ENCODE measurements at regions not wholly inside any gene's neighbourhood (a gene's known extent, or its start where the extent isn't known, plus 50 kb on each side); places are given as distances from the start of the nearest gene placed in this dataset.

GRCh38 chr6:170134471-170135440 is 156.1 kb downstream of the DLL1 start:
- no peak for DNase-seq (ENCODE audit: low spot score)

- no peak for DNase-seq (ENCODE audit: low spot score)
These were observed 156.8 kb downstream of the DLL1 start for GRCh38 chr6:170134031-170134470.

GRCh38 chr6:170132561-170132991 is 158.3 kb downstream of the DLL1 start:
- DNase-seq (ENCODE audit: low spot score) = no peak

GRCh38 chr6:170132011-170132521 is 158.8 kb downstream of the DLL1 start:
- no peak for DNase-seq (ENCODE audit: low spot score)

GRCh38 chr6:170131351-170131750 is 159.5 kb downstream of the DLL1 start:
- no peak for DNase-seq (ENCODE audit: low spot score)

- no peak for DNase-seq (ENCODE audit: low spot score)
These were observed 160.1 kb downstream of the DLL1 start for GRCh38 chr6:170130771-170131241.

GRCh38 chr6:170130201-170130621 is 160.7 kb downstream of the DLL1 start:
- DNase-seq (ENCODE audit: low spot score) = no peak

- DNase-seq (ENCODE audit: low spot score) = no peak
These were observed 161.1 kb downstream of the DLL1 start for GRCh38 chr6:170129691-170130171.

- DNase-seq (ENCODE audit: low spot score) = no peak
These were observed 161.8 kb downstream of the DLL1 start for GRCh38 chr6:170128811-170129681.

GRCh38 chr6:170128346-170128745 is 162.5 kb downstream of the DLL1 start:
- no peak for DNase-seq (ENCODE audit: low spot score)

GRCh38 chr6:170127151-170127550 is 163.7 kb downstream of the DLL1 start:
- no peak for DNase-seq (ENCODE audit: low spot score)

- no peak for DNase-seq (ENCODE audit: low spot score)
These were observed 165.2 kb downstream of the DLL1 start for GRCh38 chr6:170125456-170126300.

GRCh38 chr6:170124836-170125235 is 166.0 kb downstream of the DLL1 start:
- no peak for DNase-seq (ENCODE audit: low spot score)

- no peak for DNase-seq (ENCODE audit: low spot score)
These were observed 166.7 kb downstream of the DLL1 start for GRCh38 chr6:170124150-170124549.

- DNase-seq (ENCODE audit: low spot score) = no peak
These were observed 168.2 kb downstream of the DLL1 start for GRCh38 chr6:170122651-170123050.

GRCh38 chr6:170117111-170117972 is 173.5 kb downstream of the DLL1 start:
- no peak for DNase-seq (ENCODE audit: low spot score)

GRCh38 chr6:170116636-170117035 is 174.2 kb downstream of the DLL1 start:
- no peak for DNase-seq (ENCODE audit: low spot score)

- DNase-seq (ENCODE audit: low spot score) = no peak
These were observed 175.7 kb downstream of the DLL1 start for GRCh38 chr6:170114956-170115855.

Measured in CD4-positive, alpha-beta T cell treated with Interleukin-15 for 4 hours (primary cell).